ENCODE measurements at regions not wholly inside any gene's neighbourhood (a gene's known extent, or its start where the extent isn't known, plus 50 kb on each side); places are given as distances from the start of the nearest gene placed in this dataset.

DNA sequence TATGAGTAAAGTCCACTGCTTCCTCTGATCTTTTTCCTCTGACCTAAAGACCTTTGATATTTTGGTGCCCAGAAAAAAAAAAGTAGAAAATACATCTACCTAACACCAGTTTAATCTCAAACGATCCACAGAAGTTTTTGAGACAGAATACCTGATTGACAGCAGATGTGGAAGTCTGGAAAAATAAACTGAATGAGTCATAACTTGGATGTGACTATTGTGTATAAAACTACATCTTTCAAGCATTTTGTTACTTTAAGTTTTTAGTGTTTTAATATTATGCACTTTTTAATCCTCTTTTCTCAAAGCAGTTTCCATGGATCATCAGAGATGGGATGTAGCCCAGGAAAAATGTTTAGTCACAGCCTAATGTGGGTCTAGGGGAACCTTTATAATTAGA, 216.1 kb downstream of the SLITRK1 start:
- TF ChIP-seq, protein P1, sequence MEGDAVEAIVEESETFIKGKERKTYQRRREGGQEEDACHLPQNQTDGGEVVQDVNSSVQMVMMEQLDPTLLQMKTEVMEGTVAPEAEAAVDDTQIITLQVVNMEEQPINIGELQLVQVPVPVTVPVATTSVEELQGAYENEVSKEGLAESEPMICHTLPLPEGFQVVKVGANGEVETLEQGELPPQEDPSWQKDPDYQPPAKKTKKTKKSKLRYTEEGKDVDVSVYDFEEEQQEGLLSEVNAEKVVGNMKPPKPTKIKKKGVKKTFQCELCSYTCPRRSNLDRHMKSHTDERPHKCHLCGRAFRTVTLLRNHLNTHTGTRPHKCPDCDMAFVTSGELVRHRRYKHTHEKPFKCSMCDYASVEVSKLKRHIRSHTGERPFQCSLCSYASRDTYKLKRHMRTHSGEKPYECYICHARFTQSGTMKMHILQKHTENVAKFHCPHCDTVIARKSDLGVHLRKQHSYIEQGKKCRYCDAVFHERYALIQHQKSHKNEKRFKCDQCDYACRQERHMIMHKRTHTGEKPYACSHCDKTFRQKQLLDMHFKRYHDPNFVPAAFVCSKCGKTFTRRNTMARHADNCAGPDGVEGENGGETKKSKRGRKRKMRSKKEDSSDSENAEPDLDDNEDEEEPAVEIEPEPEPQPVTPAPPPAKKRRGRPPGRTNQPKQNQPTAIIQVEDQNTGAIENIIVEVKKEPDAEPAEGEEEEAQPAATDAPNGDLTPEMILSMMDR (conservative IDR thresholded peaks at IDR 0.05; ENCODE audit: low read length), result no peak
- no peak for TF ChIP-seq EZH2phosphoT487 (IDR thresholded peaks at IDR 0.05; ENCODE audit: borderline replicate concordance, low read depth, low read length)
